HT1080 (cell line): ENCODE measurements at regions not wholly inside any gene's neighbourhood (a gene's known extent, or its start where the extent isn't known, plus 50 kb on each side); places are given as distances from the start of the nearest gene placed in this dataset.
A peak's percentile ranks its signal among the peaks of the same experiment; 100 is the strongest.
"Not testable (repeated sequence)": the region's sequence is repeated elsewhere in the genome, so short reads cannot be mapped to it uniquely, and the experiment has no call there.

ENCODE experiments used
- DNase-seq: peaks from one replicate; pipeline ENCODE4 v3.0.0-alpha.2; 2015; ENCODE audit warnings: low read depth

DNA sequence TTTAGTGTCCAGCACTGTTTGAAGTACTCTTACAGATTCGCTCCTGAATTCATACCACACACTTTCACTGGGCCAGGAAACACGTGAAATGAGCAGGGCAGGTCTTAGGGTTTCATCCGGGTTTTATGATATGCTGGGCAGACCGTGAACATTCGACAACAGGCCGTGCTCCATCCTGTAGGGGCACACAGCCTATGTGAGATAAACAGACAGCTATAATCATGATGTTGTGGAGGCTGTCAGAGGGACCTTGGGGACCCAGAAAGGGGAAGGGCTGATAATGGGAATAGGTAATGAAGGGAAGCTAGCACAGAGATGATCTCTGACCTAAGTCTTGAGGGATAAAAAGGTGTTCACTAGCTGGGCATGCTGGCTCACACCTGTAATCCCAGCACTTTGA is 110.4 kb downstream of the RIN2 start:
- DNase-seq: no peak

DNA sequence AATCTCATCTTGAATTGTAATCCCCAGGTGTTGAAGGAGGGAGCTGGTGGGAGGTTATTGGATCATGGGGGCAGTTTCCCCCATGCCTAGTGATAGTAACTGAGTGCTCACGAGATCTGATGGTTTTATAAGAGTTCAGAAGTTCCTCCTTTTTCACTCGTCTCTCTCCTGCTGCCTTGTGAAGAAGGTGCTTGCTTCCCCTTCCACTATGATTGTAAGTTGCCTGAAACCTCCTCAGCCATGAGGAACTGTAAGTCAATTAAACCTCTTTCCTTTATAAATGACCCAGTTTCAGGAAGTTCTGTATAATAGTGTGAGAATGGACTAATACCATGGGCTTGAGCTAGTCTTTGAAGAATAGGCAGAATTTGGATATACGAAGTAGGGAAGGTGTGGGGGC is 113.9 kb downstream of the RIN2 start:
- DNase-seq: no peak

DNA sequence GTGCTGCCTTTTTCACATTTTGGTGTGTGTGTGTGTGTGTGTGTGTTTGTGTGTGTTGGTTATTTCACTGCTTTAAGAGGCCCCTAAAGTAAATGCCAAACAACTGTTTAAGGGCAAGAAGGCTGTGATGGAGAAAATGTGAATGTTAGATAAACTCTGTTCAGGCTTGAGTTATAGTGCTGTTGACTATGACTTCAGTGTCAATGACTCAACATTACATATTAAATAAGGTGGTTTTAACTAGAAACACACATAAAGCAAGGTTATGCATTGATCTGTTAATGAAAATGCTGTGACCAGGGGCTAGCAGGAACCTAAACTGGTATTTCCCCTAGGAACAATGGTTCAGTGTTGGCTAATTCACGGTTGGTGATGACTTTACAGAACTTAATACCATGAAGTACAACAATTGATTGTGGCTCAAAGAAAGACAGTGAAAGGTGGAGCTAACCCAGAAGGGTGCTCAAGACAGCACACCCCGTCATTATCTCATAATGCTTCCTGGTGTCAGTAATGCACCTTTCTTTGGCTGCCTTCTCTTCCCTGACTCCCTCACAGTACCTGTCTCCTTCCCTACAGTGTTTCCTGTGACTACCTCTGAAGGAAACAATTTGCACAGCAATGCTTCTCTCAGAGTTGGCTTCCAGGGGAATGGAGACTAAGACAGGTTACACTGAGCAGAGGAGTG is 116.1 kb downstream of the RIN2 start:
- peak; percentile 31 for DNase-seq

DNA sequence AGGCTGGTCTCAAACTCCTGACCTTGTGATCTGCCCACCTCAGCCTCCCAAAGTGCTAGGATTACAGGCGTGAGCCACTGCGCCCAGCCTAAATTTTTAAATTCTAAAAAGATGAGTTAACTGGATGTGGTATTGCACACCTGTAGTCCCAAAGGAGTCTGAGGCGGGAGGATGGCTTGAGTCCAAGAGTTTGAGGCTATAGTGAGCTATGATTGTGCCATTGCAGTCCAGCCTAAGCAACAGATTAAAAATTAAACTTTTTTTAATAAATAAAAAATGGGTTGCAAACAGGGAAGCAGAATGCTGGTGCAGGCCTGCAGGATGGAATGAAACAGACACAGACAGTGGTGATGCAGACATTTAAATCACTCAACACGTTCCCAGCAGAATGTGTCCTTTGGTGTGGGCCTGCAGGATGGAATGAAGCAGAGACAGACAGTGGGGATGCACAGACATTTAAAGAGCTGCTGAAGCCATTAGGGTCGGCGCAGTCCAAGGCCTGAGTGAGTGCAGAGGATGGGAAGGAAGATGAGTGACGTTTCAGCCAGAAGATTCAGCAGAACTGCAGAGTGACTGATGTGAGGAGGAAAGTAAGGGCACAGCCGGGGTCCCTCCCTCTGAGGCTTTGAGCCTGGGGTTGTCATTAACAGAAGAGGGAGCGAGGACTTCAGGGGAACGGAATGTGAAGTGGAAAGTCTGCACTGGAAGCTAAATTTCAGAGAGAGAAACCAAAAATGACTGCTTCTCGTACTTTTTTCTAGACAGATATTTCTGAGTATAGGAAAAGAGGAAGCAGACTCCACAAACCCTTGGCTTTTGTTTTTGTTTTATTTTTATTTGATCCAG is 117.5 kb downstream of the RIN2 start:
- DNase-seq: no peak

DNA sequence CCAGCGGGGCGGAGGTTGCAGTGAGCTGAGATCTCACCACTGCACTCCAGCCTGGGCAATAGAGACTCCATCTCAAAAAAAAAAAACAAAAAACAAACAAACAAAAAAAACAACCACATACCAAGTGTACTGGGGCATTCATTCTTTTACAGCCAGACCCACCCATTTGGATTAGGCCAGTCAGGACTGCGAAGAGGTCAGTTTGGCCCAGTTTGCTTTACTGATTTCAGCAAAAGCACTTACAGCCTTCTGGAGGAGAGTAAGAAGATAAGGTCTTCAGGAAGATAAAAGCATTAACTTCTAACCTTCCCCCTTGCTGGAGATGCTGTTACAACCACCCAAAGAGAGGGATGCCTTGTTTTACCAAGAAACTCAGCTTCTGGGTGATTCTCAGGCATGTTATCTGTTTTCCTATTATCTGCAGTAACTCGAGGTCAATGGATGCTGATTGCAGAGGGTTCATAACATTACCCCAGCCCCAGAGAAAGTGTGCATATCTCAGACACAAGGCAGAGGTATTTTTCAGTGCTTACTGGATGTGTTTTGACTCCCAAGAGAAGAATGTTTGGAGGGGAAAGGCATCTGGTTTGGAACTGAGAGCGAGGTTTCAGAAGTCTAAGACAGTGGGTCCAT is 118.9 kb downstream of the RIN2 start:
- no peak for DNase-seq

DNA sequence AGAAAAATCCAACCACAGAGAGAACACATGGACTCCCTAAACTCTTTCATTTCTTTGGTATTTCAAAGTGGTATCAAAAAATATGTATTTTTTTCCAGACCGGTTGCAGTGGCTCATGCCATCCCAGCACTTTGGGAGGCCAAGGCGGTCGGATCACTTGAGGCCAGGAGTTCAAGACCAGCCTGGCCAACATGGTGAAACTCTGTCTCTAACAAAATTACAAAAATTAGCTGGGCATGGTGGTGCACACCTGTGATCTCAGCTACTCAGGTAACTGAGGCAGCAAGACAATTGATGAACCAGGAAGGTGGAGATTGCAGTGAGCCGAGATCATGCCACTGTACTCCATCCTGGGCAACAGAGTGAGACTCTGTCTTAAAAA is 121.8 kb downstream of the RIN2 start:
- not testable (repeated sequence) for DNase-seq

DNA sequence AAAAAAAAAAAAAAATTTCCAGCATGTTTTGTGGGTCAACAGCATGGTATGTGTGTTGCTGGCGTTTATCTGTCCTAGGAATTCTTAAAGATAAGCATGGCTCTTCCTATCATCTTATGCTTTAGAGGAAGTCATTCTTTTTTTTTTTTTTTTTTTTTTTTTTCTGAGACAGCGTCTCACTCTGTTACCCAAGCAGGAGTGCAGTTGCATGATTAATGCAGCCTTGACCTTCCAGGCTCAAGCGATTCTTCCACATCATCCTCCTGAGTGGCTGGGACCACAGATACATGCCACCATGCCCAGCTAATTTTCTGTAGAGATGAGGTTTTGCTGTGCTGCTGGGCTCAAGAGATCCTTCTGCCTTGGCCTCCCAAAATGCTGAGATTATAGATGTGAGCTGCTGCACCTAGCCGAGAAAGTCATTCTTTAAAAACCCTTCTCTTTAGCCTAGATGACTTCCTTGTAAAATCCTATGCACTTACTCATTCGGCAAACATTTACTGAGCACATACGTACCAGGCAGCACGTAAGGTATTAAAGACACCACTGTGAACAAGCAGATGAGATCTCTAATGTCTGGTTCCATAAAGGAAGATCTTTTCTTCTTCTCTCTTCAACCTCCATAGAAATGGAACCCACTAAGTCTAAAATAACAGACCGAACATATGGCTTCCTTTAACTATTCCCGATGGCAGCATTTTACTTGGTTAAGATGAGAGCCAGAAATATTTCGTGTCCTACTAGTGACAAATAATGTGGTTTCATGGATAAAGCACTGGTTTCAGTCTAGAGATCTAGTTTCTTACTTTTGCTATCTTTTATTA is 122.4 kb downstream of the RIN2 start:
- peak; percentile 85 for DNase-seq

DNA sequence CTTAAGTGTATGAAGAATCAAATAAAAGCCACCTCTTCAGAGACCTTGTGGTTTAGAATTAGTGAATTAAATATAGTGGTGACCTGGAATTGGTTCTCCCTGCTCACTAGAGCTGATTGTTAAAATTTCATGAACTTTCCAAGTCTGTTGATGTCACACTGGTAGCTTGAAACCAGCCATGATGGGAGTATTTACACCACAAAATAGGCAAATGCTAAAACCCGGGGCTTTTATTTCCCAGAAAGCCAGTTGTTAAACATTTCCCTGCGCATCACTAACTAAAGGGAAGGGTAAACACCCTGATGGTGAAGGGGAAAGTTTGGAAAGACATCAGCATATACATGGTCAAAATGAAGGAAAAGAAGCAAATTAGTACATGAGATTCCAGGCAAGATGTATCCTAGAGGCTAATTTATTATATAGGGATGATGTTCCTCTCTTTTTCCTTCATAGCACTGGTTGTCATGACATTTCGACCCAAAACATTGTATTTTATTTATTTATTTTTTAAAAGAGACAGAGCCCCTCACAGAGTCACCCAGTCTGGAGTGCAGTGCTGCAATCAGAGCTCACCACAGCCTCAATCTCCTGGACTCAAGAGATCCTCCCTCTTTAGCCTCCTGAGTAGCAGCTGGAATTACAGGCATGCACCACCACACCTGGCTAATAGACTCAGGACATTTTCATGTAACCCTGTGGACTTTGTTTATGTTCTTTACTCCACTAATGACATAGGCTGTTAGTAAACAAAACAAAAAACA is 123.2 kb downstream of the RIN2 start:
- DNase-seq: no peak

DNA sequence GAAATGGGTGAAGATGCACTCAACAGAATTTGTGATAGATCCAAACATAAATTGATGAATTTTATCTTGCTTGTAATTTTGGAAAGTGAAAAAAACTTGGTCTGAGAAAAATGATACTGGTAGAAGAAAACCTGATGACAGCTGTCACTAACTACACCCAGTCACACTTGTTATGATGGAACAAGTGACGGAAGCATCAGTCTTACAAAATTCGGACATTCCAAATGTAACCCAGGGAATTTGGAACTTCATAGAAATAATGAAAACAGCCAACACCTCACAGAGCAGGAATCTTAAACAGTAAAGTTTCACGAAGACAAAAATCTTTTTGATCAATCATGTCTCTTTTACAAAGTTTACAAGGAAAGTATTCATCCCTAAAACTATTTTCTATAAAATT is 123.9 kb downstream of the RIN2 start:
- DNase-seq: no peak

DNA sequence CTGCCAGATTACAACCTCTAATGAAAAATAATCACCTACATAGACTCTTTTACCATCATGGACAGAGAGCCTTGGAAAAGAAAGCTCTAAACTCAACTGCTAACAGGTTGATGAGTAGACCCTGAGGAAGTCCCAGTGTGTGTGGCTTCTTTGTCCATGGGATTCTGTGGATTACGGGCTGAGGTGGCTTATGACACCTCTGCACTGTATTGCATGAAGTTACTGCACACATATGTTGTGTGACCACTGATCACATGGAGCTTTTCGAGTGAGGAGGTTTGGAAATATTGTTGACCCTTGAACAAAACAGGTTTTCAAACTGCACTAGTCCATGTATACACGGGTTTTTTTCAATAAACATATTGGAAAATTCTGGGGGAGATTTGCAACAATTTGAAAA is 124.4 kb downstream of the RIN2 start:
- DNase-seq: no peak

DNA sequence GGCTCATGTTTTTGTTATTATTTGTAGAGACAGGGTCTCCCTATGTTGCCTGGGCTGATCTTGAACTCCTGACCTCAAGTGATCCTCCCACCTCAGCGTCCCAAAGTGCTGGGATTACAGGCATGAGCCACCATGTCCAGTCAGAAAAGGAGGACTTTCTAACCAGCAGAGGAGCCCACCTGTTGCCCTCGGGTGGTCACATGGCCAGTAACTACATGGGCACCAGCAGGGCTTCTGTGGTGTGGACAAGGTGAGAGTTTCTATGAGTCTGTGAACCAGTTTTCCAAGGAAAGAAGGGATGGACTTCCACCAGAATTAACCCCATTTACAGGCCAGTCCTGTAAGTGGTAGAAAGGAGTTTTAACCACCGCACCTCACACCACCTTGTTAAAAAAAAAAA is 125.4 kb downstream of the RIN2 start:
- DNase-seq: no peak

DNA sequence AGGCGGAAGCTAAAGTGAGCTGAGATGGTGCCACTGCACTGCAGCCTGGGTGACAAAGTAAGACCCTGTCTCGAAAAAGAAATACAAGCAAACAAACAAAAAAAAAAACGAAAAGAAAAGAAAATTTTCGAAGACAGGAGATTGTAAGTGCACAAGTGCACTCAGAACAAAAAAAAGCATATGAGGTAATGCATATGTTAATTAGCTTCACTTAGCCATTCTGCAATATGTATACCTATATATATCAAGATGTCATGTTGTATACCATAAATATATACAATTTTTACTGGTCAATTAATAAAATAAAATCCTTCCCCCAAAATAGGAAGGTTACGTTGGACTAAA is 127.5 kb downstream of the RIN2 start:
- DNase-seq: no peak

DNA sequence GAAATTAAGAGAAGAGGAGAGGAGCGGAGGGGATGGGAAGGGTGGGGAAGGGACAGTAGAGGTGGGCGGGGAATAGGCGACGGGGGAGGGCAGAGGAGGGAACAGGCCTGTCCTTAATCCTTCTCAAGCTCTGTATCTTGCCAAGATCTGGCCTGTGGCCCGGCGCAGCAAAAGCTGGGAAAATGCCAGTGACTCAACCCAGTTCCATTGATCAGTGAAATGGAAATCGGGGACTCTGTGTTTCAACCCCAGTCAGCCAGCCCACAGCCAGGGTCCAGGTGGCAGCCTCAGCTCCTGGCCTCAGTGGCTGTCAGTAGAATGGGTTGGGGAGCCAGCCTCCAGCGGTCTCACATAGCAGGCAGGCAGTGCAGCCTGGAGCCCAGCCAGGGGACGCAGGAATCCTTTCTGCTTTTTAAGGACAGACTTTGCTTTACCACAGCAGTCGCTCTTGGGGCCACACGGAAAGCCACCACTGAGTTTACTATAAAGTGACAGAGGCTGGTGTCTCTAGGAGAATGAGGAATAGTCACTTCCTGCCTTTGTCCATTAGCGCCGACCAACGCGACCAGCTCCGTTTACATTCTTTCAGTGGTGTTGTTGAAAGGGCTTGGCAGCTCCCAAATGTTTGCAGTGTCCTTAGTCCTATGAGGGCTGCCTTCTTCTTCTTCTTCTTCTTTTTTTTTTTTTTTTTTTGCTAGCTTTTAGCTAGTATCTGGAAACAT is 128.0 kb downstream of the RIN2 start:
- peak; percentile 49 for DNase-seq

DNA sequence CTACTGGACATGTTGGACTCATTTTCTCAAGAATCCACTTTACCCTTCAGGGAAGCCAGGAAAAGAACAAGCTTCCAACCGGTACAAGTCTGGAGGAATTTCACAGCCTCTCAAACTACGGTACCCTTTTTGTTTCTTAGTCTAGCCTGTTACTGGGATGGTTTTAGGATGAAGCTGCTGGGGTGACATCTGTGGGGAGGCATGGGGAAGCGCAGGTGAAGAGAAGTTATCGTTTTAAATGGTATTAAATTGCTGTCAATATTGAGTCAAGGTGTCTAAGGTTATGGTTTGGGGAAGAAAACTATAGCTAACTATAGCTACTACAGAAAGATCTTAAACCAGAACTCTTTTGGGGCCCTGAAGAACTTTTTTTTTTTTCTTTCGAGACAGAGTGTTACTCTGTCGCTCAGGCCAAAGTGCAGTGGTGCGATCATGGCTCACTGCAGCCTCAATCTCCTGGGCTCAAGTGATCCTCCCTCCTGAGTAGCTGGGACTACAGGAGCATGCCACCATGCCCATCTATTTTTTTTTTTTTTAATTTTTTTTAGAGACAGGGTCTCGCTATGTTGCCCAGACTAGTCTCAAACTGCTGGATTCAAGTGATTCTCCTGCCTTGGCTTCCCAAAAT is 128.7 kb downstream of the RIN2 start:
- peak; percentile 24 for DNase-seq

DNA sequence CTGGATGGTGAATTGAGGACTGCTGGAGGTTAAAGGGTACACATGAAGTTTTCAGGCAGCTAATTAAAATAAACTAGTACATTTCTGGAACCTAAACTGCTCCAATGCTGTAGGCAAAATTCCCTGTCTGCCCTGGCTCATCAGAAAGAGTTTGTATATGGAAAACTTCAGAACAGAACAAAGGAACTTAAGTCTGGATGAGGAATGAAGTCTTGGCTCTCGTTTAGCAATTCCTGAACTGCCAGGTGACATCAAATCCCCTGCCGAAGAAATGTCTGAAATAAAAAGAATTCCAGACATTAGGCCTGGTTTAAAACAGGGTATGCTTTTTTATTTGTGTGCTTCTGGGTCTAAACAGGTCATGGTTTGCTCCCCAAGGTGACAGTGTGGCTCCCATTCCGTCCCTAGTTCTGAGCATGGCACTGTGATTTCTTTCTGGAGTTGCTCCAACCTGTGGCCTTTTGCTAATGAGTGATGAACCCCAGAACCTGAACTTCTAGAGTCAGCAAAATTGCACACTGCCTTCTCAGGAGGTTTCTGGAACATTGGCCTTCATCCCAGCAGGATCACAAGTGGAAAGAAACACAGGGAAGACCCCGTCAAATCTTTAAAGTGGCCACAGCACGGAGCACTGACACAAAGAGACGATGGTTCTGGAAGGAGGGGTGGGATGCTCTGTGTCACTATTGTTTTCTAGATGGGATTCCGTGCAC is 129.4 kb upstream of the NAA20 start:
- DNase-seq: no peak

DNA sequence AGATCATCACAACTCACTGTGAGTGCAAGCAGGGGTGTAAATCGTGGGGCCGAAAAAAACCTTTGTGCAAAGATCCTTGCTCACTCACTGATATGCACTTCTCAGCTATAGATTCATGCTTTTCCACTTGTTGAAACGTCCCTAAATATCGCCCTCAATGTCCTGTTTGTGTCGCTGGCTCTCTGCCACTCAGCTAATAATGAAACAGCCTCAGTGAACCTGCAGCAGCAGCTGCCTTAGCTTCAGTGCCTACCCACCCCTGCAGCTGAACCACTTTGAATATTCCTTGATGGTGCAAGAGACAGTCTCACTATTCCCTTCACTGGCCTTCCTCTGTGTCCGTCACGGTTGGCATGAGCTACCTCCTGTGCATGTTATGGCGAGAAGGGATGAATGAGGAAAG is 128.9 kb upstream of the NAA20 start:
- no peak for DNase-seq

DNA sequence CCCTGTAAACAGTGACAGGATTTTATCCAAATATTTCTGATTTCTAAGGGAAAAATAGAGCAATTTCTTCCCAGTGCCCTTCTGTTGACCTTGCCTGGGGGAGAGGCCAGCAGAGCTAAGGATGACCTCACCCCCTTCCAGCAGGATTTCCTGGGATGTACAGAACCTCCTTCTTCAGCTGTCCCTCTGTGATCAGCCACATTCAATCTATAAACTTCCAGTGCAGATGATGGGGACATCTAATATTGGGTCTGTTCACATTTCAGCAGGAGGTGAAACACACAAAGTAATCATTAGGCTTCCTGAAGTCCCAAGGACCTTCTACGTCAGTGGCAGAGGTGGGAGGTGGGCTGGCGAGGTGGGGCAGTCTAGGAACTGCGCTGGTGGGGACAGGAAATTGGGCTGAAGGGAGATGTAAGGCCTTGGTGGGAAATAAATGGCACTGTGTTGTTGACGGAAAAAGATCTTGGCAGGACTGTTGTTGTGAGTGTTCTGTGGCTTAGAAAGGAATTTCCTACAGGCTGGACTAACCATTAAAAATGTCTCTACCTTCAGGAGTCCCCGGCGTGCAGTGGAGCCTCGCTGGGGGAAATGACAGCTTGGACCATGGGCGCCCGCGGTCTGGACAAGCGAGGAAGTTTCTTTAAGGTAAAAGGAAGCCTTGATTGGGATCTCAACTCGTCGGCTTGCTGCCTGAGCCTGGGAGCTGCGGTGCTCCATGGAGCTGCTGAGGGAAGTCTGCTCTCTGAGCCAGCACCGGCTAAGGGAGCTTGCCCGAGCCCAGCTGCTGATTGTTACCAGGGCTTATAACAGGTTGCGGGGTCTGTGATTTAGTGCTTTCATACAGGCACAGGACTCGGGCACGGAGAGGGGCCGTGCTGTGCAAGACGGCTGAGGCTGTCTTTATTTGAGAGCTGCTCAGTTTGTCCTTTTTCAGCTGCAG is 127.9 kb upstream of the NAA20 start:
- peak; percentile 79 for DNase-seq

DNA sequence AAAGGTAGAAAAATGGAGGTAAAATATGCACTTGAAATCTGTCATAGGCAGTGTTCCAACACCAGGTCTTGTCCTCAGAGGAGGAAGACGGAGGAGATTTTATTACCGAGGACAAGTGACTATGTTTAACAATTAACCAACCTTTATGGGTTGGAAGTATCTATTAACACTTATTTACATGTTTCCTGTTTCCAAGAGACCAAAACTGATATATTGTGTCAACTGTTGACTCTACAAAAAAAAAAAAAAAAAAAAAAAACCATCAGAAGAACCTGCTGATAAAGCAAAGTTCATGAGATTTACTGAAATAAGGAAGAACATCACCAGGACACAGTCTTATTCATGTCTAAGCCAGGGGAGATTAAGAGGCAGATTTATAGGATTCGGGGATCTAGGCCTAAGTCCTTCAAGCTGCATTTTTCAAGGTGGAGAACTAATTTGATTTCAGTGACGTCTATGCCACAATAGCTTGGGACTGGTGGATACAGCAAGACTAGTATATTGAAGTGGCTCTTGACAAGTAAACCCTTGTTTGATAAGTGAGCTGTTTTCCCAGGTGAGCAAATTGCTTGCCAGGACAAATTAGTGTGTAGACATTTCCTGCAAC is 126.6 kb upstream of the NAA20 start:
- DNase-seq: no peak
